ENCODE measurements at regions not wholly inside any gene's neighbourhood (a gene's known extent, or its start where the extent isn't known, plus 50 kb on each side); places are given as distances from the start of the nearest gene placed in this dataset.
A peak's percentile ranks its signal among the peaks of the same experiment; 100 is the strongest.
"Not testable (repeated sequence)": the region's sequence is repeated elsewhere in the genome, so short reads cannot be mapped to it uniquely, and the experiment has no call there.

DNA sequence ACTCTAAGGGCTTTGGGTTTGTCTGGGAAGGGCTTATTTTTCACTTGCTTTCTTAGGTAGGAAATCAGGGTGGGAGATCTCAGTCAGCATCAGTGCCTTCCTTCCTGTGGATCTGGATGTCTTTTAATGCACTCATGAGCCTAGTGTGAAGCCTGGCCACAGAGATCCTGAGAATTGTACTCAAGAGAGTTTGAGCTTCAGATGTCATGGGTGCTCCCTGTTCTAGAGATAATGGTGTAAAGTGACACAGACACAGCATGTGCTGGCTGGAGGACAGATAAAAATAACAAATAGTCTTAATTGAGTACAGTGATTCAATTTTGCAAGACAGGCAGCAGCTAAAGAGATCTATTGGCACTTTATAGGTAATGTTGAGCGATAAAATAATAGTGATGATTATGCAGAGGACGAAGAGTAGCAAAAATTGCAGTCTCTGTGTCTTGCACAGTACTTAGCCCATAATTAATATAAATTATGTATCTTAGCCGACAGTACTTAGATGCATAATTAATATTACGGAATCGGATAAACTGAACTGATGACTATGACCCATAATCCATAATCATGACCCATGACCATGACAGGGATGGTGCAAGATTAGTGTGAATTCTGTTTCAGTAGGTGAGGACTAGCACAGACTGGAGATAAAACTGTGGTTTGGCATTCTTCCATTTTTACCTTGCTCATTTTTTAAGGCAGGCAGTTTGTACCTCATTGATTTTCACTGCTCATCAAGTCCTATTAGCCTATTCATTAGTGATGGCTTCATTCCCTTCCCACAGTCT lies 408.7 kb upstream of the PIK3R1 start:
- Histone ChIP-seq H3K27ac (no peak overlapping the region), H3K4me3 (no peak overlapping the region)

DNA sequence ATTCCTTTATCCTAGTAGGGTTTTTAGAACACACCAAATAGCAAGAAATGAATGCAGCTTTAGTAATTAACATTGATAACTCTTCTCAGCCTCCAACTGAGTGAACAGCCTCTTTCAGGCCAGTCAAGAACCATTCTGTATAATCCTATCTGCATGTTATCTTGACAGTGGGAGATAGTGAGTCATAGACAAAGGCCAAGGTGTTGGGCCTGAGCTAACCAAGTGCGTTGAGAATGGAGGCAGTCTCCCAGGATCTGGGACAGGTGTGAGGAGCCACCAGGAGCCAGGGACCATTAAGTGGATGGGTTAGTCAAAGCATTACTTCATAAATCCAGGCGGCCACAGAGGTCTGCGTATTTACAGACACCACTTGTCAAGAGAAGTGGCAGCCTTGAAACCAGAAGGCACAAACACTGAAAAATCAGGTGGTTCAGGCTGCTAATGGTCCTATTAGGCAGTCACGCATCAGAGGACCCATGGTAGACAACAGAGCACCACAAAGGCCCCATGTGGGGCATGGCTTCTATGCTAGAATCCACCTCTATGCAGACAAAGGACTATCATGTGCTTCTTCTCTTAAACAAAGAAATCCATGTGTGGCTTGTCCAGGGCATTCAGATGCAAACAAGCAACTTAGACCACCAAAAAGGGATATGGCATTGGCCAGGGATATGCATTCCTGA lies 409.7 kb upstream of the PIK3R1 start:
- no peak overlapping the region for H3K4me3 ChIP-seq
- no peak overlapping the region for H3K27ac ChIP-seq

DNA sequence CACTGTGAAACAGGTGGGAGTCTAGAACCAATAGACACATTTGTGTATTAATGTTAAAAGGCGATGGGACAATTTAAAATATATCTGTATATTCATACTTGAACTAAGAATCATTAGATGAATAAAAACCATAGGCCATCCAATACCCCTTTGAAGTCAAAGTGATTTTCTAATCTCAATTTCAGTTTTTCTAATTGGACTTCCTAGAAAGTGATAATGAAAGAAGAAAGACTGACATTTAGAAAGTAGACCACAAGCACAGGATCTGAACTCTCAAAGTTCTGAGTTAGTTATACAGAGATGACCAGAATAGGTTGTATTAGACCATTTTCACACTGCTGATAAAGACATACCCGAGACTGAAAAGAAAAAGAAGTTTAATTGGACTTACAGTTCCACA lies 412.8 kb upstream of the PIK3R1 start:
- no peak overlapping the region for H3K27ac ChIP-seq
- no peak overlapping the region for H3K4me3 ChIP-seq

DNA sequence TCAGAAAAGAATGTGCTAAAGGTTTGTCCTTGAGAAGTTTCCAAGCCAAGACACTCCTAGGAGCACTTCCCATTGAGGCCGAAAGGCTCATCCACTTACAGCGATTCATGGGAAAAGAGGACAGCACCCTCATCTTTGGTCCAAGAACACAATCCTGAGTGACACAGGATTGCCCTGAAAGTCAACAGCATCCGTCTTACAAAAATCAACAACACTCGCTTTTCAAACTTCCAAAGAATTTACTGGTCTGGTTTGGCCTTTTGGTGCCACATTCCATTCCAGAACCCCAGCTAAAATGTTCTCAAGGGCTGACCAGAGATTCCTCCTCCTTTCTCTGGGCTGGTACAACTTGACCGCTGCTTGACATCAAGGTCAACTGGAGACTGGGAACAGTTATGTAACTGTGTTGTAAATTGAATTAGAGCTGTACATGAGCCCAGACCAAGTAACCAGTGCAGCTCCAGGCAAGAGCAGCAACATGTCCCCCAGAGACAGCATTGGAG lies 415.8 kb upstream of the PIK3R1 start:
- H3K4me3 ChIP-seq, result no peak overlapping the region
- peak overlapping the region in 4 of 21 experiments; percentile 4 to 46 (median 21) for H3K27ac ChIP-seq

DNA sequence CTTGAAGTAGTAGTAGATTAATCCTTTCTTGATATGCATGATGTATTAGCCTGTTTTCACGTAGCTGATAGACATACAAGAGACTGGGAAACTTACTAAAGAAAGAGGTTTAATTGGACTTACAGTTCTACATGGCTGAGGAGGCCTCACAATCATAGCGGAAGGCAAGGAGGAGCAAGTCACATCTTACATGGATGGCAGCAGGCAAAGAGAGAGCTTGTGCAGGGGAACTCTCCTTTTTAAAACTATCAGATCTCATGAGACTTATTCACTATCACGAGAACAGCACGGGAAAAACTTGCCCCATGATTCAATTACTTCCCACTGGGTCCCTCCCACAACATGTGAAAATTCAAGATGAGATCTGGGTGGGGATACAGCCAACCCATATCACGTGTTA lies 417.1 kb upstream of the PIK3R1 start:
- H3K27ac ChIP-seq, result peak overlapping the region in 1 of 21 experiments; percentile 8
- H3K4me3 ChIP-seq, result not testable (repeated sequence)

DNA sequence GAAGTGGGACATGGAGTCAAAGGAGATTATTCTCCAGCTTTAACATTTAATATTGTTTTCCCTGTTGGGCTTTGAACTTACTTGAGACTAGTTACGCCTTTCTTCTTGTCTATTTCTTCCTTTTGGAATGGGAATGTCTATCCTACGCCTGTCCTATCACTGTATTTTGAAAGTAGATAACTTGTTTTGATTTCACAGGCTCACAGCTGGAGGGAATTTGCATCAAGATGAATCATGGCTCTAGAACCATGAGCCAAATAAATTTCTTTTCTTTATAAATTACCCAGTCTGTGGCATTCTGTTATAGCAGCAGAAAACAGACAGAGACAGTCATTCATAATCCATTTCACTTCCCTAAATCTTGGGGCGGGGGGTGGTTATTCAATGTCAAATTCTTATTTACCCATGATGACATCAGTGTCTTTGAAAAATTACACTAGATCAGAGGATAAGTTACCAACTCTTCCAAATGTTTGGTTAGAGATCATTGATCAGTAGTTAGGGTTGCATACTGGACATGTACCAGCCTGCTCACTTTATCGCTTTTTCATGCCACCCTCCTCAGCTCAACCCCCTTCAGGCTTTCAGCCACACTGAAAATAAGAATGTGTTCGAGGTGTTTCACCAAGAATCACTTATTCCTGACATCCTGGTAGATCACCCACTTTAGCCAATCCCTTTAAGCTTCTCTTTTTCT lies 419.6 kb upstream of the PIK3R1 start:
- H3K4me3 ChIP-seq, result no peak overlapping the region
- peak overlapping the region in 6 of 21 experiments; percentile 9 to 57 (median 12) for H3K27ac ChIP-seq

DNA sequence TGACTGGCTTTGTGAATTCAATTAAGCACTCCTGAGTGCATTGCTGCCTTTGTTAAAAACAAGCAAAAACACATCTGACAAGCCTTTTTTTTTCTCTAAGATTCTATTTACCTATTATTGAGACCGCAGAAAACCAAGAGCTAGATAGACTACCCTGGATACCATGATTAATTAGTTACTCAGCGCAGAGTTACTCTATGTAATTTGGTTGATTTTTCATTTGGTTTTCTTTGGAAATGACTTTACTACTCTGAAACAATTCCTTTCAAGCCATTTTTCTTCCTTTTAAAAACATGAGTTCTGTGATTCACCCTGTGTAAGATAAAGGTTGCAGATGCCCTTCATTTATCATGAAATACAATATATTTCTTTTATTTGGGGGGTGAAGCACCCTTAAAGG lies 421.6 kb upstream of the PIK3R1 start:
- H3K27ac ChIP-seq, result no peak overlapping the region
- no peak overlapping the region for H3K4me3 ChIP-seq

DNA sequence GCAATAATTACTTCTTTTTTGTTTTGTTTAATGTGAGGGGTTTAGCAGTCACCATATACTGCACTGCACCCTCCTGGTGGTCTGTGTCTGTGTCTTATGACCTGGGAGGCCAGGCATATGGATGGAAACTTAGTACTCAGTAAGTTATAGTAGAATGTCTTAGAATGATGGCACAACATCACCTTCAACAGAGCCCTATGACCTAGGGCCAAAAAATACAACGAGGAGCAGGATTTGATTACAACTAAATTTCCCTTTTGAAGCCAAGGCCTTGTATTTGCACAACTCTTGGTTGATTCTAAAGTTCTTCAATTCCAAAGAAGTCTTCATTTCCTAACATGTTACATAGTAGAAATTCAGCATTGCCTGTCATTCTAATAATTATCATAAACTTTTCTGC lies 422.1 kb upstream of the PIK3R1 start:
- H3K27ac ChIP-seq, result no peak overlapping the region

DNA sequence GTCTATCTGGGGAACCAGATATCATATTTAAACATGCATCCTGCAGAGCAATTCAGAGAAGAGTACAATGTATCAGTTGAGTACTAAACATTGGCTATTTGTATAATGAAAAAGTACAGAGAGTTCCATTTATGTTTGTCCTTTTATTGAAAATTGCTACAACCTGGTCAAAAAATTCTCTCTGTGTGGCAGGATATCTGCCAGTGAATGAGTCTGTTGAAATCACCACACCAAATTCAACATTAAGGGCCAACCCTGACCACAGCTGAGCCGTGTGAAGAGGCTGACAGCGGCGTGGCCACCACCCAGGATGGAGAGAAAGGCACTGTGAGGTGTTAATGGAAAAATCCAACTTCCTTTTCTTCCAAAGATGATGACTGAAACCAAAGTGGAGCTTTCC lies 422.7 kb upstream of the PIK3R1 start:
- no peak overlapping the region for H3K4me3 ChIP-seq
- H3K27ac ChIP-seq, result no peak overlapping the region

More for the DNA sequence above, 422.1 kb upstream of the PIK3R1 start:
- H3K4me3 ChIP-seq, result no peak overlapping the region

DNA sequence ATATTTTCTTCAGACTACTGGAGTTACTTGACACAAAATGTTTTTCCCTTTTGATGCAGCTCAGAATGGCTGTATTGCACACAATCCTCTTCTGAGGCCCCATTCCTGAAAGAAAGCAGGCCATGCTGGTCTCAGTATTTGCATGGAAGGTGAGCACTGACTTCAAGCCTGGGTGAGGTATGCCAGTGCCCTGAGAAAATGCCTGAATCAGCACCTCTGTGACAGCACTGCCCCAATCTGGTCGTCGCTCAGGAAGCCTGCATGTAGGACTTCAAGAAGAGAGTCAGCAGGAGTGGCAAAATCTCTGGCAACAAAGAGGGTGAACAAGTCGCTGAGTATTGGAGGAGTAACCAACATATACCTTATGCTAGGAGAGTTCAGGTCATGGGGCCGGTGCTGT lies 425.2 kb upstream of the PIK3R1 start:
- no peak overlapping the region for H3K4me3 ChIP-seq
- no peak overlapping the region for H3K27ac ChIP-seq

DNA sequence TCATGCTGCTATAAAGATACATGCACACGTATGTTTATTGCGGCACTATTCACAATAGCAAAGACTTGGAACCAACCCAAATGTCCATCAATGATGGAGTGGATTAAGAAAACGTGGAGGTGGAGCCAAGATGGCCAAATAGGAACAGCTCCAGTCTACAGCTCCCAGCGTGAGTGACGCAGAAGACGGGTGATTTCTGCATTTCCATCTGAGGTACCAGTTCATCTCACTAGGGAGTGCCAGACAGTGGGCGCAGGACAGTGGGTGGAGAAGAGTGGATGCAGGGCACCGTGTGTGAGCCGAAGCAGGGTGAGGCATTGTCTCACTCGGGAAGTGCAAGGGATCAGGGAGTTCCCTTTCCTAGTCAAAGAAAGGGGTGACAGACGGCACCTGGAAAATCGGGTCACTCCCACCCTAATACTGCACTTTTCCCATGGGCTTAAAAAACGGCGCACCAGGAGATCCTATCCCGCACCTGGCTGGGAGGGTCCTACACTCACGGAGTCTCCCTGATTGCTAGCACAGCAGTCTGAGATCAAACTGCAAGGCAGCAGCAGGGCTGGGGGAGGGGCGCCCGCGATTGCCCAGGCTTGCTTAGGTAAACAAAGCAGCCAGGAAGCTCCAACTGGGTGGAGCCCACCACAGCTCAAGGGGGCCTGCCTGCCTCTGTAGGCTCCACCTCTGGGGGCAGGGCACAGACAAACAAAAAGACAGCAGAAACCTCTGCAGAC lies 435.5 kb upstream of the PIK3R1 start:
- H3K27ac ChIP-seq, H3K4me3 ChIP-seq: not testable (repeated sequence)

DNA sequence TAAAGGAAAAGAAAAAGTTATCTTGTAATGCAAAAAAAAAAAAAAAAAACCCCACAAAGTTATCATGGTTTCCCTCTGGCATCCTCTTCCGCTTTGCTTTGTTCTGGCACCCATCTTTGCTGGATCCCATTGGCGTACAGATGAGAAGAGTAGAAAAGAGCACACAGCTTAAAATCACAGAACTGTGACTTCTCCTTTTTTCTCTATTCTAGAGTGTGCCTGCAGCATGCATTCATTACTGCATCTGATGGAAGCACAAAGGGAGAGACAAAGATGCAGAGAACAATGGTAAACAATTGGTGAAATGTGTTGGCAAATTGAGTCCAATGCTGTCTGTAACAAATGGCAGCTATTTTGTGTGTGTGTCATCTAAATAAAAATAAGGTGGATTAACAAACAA lies 440.8 kb upstream of the PIK3R1 start:
- H3K27ac ChIP-seq, result peak overlapping the region in 3 of 21 experiments; percentile 14 to 66 (median 37)
- H3K4me3 ChIP-seq, result no peak overlapping the region

DNA sequence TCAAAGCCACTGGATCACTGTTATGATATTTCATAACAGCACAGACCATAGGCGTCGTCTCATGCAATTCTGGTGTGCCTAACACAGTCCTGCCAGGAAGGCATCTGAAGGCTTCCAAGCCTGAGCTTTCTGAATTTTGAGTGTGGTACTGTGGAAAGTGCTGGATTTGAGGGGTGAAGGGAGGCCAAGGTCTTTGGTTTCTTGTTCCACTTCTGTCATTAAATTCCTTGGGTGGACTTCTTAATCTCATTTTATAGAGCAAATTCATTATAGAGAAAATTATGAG lies 441.3 kb upstream of the PIK3R1 start:
- peak overlapping the region in 9 of 21 experiments; percentile 2 to 68 (median 33) for H3K27ac ChIP-seq
- H3K4me3 ChIP-seq, result no peak overlapping the region

DNA sequence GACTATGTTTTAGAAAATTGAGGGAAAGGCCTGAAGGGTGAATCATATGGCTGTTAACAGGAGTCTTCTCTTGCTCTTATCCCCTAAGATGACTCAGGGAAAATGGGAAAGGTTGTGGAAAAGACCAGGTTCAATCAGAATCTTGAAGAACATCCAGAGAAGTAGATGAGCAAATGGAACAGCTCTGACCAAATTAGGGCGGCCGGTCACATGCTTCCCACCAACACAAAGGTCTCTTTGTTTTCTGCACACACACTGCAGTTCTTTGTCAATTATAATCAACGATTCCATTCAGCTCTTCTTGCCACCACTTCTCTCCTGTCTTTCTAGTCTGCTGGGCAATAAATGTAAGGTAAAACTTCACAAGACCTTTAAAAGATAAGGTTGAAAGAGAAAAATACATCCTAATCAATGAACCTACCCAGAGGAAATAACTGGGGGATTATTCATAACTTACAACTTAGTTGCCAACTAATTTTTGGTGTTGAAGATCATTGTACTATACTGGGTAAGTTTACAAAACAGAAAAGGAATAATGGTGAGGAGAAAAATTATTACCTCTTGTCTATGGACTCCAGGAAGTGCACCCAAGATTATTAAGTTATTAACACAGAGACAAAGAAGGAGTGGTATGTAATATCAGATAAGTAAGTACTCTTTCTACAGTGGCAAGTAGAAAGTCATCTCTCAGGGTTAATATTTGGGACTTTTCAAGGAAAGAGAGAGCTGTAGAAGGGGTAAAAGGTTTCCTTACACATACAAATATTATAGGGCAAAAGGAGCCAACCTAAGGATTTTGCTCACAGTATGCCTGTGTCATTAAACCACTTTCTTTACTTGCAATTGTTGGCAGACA lies 441.9 kb upstream of the PIK3R1 start:
- Histone ChIP-seq H3K27ac (peak overlapping the region in 9 of 21 experiments; percentile 2 to 68 (median 33)), H3K4me3 (no peak overlapping the region)

DNA sequence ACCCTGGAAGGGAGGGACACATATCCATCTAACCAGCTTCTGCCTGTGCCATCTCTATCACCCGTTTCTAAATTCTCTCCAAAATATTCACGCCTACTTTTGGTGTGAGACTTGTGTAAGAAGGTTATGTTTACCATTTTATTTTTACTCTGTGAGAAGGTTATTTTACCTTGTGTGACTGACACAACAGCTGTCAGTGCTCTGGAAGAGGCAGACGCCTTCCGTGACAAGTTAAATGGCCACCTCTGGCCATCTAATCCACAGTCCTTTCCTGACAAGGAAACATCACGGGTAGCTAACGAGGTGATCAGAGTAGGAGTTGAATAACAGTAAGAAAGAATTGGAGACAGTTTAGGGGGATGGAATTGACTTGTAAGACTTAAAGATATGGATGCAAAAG lies 443.8 kb upstream of the PIK3R1 start:
- Histone ChIP-seq H3K4me3 (no peak overlapping the region), H3K27ac (peak overlapping the region in 1 of 21 experiments; percentile 38)

DNA sequence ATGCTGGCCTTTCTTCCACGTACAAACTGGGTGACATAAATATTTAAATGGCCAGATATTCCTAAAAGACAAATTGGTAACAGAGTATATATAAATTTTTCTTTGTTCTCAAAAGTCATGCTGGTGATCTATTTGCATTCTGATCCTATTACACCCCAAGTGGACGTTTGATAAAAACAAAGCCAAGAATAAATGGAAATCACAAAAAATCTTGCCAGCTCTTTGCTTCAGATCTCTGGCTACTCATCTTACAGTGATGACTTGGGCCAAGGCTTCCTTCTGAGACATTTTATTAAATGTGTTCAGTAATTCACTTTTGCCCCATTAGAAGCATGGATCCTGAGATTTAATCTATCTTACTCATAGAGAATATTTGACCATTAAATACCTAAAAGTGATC lies 444.3 kb upstream of the PIK3R1 start:
- no peak overlapping the region for H3K27ac ChIP-seq
- H3K4me3 ChIP-seq, result no peak overlapping the region

DNA sequence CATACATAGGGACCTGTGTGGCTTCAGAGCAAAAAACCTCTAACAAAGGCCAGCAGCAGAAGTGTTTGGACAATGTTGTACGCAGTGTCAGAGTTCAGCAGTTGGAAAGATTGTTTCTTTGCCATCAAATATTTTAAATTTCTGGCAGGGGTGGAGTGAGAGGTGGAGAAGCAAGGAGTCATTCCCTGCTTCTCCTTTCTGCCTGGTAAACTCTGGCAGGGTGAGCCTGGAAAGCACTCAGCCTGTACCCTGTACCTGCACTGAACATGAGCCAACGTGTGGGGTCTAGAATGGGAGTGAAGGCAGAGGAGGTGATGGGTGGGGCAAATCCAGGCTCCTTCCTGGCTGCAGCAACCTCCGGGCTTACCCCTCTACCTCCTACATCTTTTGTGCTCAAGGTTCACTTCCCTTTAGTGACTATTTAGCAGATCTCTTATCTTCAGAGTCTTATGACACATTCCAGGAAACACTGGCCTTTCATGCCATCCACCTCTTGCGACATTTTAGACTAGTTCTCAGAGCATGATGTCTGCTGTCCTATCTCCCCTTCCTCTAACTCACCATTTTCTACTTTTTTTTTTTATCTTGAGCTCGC lies 445.0 kb upstream of the PIK3R1 start:
- Histone ChIP-seq H3K4me3 (no peak overlapping the region), H3K27ac (no peak overlapping the region)

DNA sequence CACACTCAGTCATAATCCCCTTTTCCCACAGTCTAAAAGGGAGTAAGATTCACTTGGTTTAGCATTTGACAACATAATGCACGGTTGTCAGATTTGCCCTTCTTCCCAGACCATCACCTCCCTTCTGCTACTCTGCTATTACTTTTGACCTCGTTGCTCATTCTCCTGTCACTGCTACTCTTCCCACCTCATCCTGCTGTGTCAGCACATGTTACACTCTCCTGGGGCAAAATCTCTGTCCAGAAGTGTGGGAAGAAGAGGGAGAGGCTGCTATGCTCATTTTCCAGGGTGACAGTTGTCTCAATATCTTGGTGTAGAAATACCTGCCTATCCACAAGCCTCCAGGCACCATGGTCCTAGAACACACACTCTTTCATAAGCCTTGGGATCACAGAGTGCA lies 449.9 kb upstream of the PIK3R1 start:
- no peak overlapping the region for H3K4me3 ChIP-seq
- H3K27ac ChIP-seq, result no peak overlapping the region

DNA sequence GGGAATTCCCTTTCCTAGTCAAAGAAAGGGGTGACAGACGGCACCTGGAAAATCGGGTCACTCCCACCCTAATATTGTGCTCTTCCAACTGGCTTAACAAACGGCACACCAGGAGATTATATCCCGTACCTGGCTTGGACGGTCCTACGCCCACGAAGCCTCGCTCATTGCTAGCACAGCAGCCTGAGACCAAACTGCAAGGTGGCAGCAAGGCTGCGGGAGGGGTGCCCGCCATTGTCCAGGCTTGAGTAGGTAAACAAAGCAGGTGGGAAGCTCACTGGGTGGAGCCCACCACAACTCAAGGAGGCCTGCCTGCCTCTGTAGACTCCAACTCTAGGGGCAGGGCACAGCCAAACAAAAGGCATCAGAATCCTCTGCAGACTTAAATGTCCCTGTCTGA lies 457.8 kb upstream of the PIK3R1 start:
- not testable (repeated sequence) for H3K27ac ChIP-seq, H3K4me3 ChIP-seq

Data from skin epidermis (tissue), 12 donors.